ENCODE measurements at regions not wholly inside any gene's neighbourhood (a gene's known extent, or its start where the extent isn't known, plus 50 kb on each side); places are given as distances from the start of the nearest gene placed in this dataset.

DNA sequence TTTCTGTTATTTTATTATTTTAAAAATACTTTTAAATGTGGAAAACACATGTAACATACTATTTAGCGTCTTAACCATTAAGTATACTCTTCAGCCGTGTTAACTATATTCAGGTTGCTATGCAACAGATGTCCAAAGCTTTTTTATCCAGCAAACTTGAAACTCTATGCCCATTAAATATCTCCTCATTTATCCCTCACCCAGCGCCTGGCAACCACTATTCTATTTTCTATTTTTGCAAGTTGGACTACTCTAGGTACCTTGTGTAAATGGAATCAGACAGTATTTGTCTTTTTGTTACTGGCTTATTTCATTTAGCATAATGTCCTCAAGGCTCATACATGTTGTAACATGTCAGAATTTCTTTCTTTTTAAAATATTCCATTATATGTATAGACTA is 174.6 kb downstream of the PCDH10 start:
- no peak overlapping the region for H3K4me3 ChIP-seq (ENCODE audit: low read length)
- ATAC-seq (ENCODE audit: poor library complexity) (no peak), DNase-seq (no peak)
- Mint-ChIP-seq H3K4me1 (ENCODE audit: low read depth) (no peaks in the 10 kb centered on the region), H3K36me3 (ENCODE audit: low read depth) (no peaks in the 10 kb centered on the region), H3K27me3 (no peaks in the 10 kb centered on the region), H3K27ac (no peak overlapping the region), H3K4me3 (no peak overlapping the region), H3K9me3 (peaks cover 2% of the 10 kb centered on the region)
- H3K4me1 ChIP-seq (ENCODE audit: insufficient read depth, low read length), result no peaks in the 10 kb centered on the region
- ChIA-PET POLR2A (no interaction called here), CTCF (no interaction called here)
- TF ChIP-seq, protein P1, sequence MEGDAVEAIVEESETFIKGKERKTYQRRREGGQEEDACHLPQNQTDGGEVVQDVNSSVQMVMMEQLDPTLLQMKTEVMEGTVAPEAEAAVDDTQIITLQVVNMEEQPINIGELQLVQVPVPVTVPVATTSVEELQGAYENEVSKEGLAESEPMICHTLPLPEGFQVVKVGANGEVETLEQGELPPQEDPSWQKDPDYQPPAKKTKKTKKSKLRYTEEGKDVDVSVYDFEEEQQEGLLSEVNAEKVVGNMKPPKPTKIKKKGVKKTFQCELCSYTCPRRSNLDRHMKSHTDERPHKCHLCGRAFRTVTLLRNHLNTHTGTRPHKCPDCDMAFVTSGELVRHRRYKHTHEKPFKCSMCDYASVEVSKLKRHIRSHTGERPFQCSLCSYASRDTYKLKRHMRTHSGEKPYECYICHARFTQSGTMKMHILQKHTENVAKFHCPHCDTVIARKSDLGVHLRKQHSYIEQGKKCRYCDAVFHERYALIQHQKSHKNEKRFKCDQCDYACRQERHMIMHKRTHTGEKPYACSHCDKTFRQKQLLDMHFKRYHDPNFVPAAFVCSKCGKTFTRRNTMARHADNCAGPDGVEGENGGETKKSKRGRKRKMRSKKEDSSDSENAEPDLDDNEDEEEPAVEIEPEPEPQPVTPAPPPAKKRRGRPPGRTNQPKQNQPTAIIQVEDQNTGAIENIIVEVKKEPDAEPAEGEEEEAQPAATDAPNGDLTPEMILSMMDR (IDR thresholded peaks at IDR 0.05), result no peak
- no peak overlapping the region for H3K27ac ChIP-seq (ENCODE audit: low read depth in 1 of 2, low read length in 2 of 2)
- intact Hi-C loops (cut with DNase I, micrococcal nuclease), result no loop called here
- H3K9me3 ChIP-seq (ENCODE audit: control insufficient read depth in 1 of 2, insufficient read depth in 1 of 2, low read length in 2 of 2), result peaks cover 0 to 4% of the 10 kb centered on the region in 2 experiments
- H3K36me3 ChIP-seq (ENCODE audit: insufficient read depth, low read length), result no peaks in the 10 kb centered on the region
- H3K27me3 ChIP-seq (ENCODE audit: control insufficient read depth in 1 of 2, insufficient read depth in 2 of 2, low read length in 2 of 2), result no peaks in the 10 kb centered on the region

DNA sequence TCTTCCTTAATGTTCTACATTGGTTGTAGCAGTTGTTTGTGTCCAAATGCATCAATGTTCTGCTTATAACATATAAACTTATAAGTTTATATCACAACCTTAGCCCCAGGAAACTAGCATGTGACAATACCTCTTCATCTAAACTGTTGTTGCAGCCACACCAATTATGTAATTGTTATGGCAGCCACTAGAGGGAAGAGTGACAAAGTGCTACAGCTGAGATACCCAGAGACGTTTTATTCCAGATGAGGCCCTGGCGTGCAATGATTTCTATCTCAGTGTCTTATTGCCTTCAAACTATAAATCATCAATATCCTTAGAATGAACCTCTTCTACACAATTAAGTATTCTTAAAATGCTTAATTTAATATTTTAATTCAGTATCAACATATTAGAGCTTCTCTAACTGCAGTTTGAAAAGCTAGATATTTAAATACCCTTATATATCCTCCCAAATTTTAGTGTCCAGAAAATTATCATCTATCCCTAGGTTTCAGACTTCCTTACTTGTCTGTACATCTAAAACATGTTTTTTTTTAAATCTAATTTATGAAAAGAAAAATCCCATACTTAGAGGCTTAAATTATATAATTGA is 171.6 kb downstream of the PCDH10 start:
- POLR2A ChIA-PET, result no interaction called here
- Histone ChIP-seq H3K36me3 (ENCODE audit: insufficient read depth, low read length) (no peaks in the 10 kb centered on the region), H3K27ac (ENCODE audit: low read depth in 1 of 2, low read length in 2 of 2) (no peak overlapping the region), H3K4me3 (ENCODE audit: low read length) (no peak overlapping the region), H3K27me3 (ENCODE audit: control insufficient read depth in 1 of 2, insufficient read depth in 2 of 2, low read length in 2 of 2) (no peaks in the 10 kb centered on the region), H3K9me3 (ENCODE audit: control insufficient read depth in 1 of 2, insufficient read depth in 1 of 2, low read length in 2 of 2) (peaks cover 0 to 4% of the 10 kb centered on the region in 2 experiments), H3K4me1 (ENCODE audit: insufficient read depth, low read length) (no peaks in the 10 kb centered on the region)
- TF ChIP-seq, protein P1 (IDR thresholded peaks at IDR 0.05), result no peak
- no peaks in the 10 kb centered on the region for H3K36me3 Mint-ChIP-seq (ENCODE audit: low read depth)
- no peaks in the 10 kb centered on the region for H3K4me1 Mint-ChIP-seq (ENCODE audit: low read depth)
- no peaks in the 10 kb centered on the region for H3K9me3 Mint-ChIP-seq
- H3K27ac Mint-ChIP-seq, result no peak overlapping the region
- no peak for ATAC-seq (ENCODE audit: poor library complexity)
- CTCF ChIA-PET, result interaction anchor here (0.9 kb wide), 1 partner anchor 10 kb away, joined by 3 read pairs; no protein-coding TSS in a partner anchor
- H3K27me3 Mint-ChIP-seq, result no peaks in the 10 kb centered on the region
- no peak overlapping the region for H3K4me3 Mint-ChIP-seq
- intact Hi-C loops (cut with DNase I, micrococcal nuclease), result no loop called here
- no peak for DNase-seq

DNA sequence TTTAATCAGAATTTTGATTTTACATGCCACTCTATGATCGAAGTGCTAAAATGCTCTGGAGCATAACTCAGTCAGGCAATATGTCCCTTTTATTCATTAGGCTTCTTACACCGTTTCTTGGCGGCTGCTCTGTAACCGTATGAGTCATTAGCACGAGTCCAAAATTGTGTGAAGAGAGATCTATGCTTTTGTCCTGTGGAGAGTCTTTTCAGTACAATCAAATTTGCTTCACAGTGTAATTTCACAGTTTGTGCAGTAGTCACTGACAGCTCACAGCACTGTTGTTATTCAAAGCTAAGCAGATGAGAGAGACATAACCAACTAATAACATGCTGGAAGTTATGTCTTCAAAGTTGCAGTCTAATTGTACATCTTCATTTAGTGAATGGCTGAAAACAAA is 167.8 kb downstream of the PCDH10 start:
- Histone ChIP-seq H3K4me3 (ENCODE audit: low read length) (no peak overlapping the region), H3K9me3 (ENCODE audit: control insufficient read depth in 1 of 2, insufficient read depth in 1 of 2, low read length in 2 of 2) (no peaks in the 10 kb centered on the region), H3K36me3 (ENCODE audit: insufficient read depth, low read length) (no peaks in the 10 kb centered on the region), H3K27ac (ENCODE audit: low read depth in 1 of 2, low read length in 2 of 2) (no peak overlapping the region), H3K27me3 (ENCODE audit: control insufficient read depth in 1 of 2, insufficient read depth in 2 of 2, low read length in 2 of 2) (no peaks in the 10 kb centered on the region), H3K4me1 (ENCODE audit: insufficient read depth, low read length) (no peaks in the 10 kb centered on the region)
- ChIA-PET CTCF (no interaction called here), POLR2A (no interaction called here)
- TF ChIP-seq, protein P1 (IDR thresholded peaks at IDR 0.05), result no peak
- H3K27me3 Mint-ChIP-seq, result no peaks in the 10 kb centered on the region
- H3K27ac Mint-ChIP-seq, result no peak overlapping the region
- no peaks in the 10 kb centered on the region for H3K36me3 Mint-ChIP-seq (ENCODE audit: low read depth)
- ATAC-seq (ENCODE audit: poor library complexity), result no peak
- no peaks in the 10 kb centered on the region for H3K9me3 Mint-ChIP-seq
- no peak overlapping the region for H3K4me3 Mint-ChIP-seq
- DNase-seq, result no peak
- intact Hi-C loops (cut with DNase I, micrococcal nuclease), result no loop called here
- no peaks in the 10 kb centered on the region for H3K4me1 Mint-ChIP-seq (ENCODE audit: low read depth)
